ENCODE measurements at regions not wholly inside any gene's neighbourhood (a gene's known extent, or its start where the extent isn't known, plus 50 kb on each side); places are given as distances from the start of the nearest gene placed in this dataset.

DNA sequence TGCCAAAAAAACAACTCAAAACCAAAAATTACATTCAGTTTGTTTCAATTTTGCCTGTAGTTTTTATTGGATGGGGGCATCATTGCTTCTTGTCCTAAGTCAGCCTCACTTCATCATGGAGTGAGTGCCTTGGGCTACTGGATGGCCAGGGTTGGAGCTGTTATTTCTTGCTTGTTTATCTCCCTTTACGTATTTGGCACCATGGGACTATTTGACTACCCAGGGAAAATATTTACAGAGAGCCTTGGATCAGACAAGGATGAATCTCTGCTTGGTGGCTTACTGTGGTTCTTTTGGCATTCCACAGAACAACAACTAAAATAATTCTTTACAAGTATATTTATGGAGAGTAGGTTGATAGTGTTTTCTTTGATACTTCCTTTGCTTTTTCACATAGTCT is 160.8 kb upstream of the SEL1L start:
- no peak for TF ChIP-seq CTCF (IDR thresholded peaks at IDR 0.05)
- TF ChIP-seq POLR2A (IDR thresholded peaks at IDR 0.05; ENCODE audit: low read length) = no peak
- TF ChIP-seq, protein P1, sequence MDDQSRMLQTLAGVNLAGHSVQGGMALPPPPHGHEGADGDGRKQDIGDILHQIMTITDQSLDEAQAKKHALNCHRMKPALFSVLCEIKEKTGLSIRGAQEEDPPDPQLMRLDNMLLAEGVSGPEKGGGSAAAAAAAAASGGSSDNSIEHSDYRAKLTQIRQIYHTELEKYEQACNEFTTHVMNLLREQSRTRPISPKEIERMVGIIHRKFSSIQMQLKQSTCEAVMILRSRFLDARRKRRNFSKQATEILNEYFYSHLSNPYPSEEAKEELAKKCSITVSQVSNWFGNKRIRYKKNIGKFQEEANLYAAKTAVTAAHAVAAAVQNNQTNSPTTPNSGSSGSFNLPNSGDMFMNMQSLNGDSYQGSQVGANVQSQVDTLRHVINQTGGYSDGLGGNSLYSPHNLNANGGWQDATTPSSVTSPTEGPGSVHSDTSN (IDR thresholded peaks at IDR 0.05) = no peak
- TF ChIP-seq HOXA7 (CRISPR knock-in tag; IDR thresholded peaks at IDR 0.05) = no peak
- TF ChIP-seq RARB (CRISPR knock-in tag; IDR thresholded peaks at IDR 0.05) = no peak
- no peak for TF ChIP-seq SMC3 (IDR thresholded peaks at IDR 0.05)
- no peak for TF ChIP-seq PHF8 (IDR thresholded peaks at IDR 0.05; ENCODE audit: borderline replicate concordance, low read depth)
- no peak for TF ChIP-seq JUN (IDR thresholded peaks at IDR 0.05)
- TF ChIP-seq, protein P2, sequence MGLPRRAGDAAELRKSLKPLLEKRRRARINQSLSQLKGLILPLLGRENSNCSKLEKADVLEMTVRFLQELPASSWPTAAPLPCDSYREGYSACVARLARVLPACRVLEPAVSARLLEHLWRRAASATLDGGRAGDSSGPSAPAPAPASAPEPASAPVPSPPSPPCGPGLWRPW (IDR thresholded peaks at IDR 0.05) = no peak
- TF ChIP-seq, protein P3, sequence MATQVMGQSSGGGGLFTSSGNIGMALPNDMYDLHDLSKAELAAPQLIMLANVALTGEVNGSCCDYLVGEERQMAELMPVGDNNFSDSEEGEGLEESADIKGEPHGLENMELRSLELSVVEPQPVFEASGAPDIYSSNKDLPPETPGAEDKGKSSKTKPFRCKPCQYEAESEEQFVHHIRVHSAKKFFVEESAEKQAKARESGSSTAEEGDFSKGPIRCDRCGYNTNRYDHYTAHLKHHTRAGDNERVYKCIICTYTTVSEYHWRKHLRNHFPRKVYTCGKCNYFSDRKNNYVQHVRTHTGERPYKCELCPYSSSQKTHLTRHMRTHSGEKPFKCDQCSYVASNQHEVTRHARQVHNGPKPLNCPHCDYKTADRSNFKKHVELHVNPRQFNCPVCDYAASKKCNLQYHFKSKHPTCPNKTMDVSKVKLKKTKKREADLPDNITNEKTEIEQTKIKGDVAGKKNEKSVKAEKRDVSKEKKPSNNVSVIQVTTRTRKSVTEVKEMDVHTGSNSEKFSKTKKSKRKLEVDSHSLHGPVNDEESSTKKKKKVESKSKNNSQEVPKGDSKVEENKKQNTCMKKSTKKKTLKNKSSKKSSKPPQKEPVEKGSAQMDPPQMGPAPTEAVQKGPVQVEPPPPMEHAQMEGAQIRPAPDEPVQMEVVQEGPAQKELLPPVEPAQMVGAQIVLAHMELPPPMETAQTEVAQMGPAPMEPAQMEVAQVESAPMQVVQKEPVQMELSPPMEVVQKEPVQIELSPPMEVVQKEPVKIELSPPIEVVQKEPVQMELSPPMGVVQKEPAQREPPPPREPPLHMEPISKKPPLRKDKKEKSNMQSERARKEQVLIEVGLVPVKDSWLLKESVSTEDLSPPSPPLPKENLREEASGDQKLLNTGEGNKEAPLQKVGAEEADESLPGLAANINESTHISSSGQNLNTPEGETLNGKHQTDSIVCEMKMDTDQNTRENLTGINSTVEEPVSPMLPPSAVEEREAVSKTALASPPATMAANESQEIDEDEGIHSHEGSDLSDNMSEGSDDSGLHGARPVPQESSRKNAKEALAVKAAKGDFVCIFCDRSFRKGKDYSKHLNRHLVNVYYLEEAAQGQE (IDR thresholded peaks at IDR 0.05) = no peak
- no peak for TF ChIP-seq ZNF302 (CRISPR knock-in tag; IDR thresholded peaks at IDR 0.05)
- no peak for TF ChIP-seq RAD21 (conservative IDR thresholded peaks at IDR 0.05 in 1 of 2, IDR thresholded peaks at IDR 0.05 in 1 of 2)
- no peak for TF ChIP-seq FOXS1 (CRISPR knock-in tag; IDR thresholded peaks at IDR 0.05)
- TF ChIP-seq BHLHE40 (IDR thresholded peaks at IDR 0.05; ENCODE audit: low read depth, low read length) = no peak
